ENCODE measurements at regions not wholly inside any gene's neighbourhood (a gene's known extent, or its start where the extent isn't known, plus 50 kb on each side); places are given as distances from the start of the nearest gene placed in this dataset.
"Not testable (repeated sequence)": the region's sequence is repeated elsewhere in the genome, so short reads cannot be mapped to it uniquely, and the experiment has no call there.

DNA sequence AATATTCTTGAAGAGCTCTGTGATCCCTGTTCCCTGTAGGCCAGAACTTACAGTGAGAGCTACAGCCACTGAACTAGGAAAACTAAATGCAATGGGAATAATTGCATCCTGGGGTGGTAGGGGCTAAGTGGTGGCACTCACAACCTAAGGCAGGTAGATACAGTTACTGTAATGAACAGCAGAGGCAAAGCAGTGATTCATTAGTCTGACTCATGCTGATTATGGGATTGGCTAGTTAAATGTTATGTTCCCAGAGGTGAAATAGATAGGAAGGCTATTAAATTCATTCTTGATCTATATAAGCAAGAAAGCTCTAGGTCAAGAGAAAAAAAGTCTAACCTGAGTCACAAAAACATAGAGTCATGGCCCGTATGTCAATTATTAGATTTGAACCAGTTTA lies 173.1 kb upstream of the MALRD1 start:
- no peak for DNase-seq
- H3K27me3 ChIP-seq: no peaks in the 10 kb centered on the region
- TF ChIP-seq POLR2A (IDR thresholded peaks at IDR 0.05): no peak
- TF ChIP-seq, protein P1, sequence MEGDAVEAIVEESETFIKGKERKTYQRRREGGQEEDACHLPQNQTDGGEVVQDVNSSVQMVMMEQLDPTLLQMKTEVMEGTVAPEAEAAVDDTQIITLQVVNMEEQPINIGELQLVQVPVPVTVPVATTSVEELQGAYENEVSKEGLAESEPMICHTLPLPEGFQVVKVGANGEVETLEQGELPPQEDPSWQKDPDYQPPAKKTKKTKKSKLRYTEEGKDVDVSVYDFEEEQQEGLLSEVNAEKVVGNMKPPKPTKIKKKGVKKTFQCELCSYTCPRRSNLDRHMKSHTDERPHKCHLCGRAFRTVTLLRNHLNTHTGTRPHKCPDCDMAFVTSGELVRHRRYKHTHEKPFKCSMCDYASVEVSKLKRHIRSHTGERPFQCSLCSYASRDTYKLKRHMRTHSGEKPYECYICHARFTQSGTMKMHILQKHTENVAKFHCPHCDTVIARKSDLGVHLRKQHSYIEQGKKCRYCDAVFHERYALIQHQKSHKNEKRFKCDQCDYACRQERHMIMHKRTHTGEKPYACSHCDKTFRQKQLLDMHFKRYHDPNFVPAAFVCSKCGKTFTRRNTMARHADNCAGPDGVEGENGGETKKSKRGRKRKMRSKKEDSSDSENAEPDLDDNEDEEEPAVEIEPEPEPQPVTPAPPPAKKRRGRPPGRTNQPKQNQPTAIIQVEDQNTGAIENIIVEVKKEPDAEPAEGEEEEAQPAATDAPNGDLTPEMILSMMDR (IDR thresholded peaks at IDR 0.05): peak in 1 of 6 experiments; percentile 2
- H3K36me3 ChIP-seq: no peaks in the 10 kb centered on the region
- peaks cover 0 to 6% (median 0%) of the 10 kb centered on the region in 4 donors for H3K4me1 ChIP-seq
- no peaks in the 10 kb centered on the region for H3K9me3 ChIP-seq
- no peak overlapping the region for H3K27ac ChIP-seq
- no peak overlapping the region for H3K4me3 ChIP-seq

DNA sequence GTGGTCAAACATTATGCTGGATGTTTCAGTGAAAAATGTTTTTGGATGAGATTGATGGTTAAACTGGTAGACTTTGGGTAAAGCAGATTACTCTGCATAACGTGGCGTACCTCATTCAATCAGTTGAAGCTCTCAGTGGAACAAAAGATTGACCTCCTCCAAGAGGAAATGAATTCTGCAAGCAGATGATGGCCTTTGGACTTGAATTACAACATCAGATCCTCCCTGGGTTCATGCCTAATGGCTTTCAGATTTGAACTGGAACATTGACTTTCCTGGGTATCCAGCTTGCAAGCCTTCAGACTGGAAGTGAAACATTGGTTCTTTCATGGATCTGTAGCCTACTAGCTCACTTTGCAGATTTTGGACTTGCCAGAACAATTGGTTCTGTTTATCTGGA lies 169.3 kb upstream of the MALRD1 start:
- H3K36me3 ChIP-seq: no peaks in the 10 kb centered on the region
- H3K27me3 ChIP-seq: no peaks in the 10 kb centered on the region
- peaks cover 0 to 6% (median 0%) of the 10 kb centered on the region in 4 donors for H3K4me1 ChIP-seq
- no peak overlapping the region for H3K4me3 ChIP-seq
- TF ChIP-seq, protein P1 (IDR thresholded peaks at IDR 0.05): no peak
- TF ChIP-seq POLR2A (IDR thresholded peaks at IDR 0.05): no peak
- DNase-seq: peak in 1 of 3 donors; percentile 62
- H3K27ac ChIP-seq: peak overlapping the region in 1 of 4 donors; percentile 23
- H3K9me3 ChIP-seq: no peaks in the 10 kb centered on the region

DNA sequence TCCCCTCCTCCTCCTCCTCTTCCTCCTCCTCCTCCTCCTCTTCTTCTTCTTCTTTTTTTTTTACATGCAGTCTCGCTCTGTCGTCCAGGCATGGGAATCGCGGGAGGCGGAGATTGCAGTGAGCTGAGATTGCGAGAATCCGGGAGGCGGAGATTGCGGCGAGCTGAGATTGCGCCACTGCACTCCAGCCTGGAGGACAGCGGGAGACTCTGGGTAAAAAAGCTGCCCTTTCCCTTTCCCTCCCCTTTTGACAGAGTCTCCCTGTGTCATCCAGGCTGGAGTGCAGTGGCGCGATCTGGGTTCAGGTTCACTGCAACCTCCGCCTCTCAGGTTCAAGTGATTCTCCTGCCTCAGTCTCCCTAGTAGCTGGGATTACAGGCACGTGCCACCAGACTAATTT lies 168.1 kb upstream of the MALRD1 start:
- Histone ChIP-seq H3K9me3 (no peaks in the 10 kb centered on the region), H3K27ac (no peak overlapping the region), H3K4me3 (no peak overlapping the region), H3K4me1 (peaks cover 0 to 6% (median 0%) of the 10 kb centered on the region in 4 donors), H3K36me3 (no peaks in the 10 kb centered on the region), H3K27me3 (no peaks in the 10 kb centered on the region)
- no peak for TF ChIP-seq POLR2A (IDR thresholded peaks at IDR 0.05)
- TF ChIP-seq, protein P1 (IDR thresholded peaks at IDR 0.05): no peak
- no peak for DNase-seq

DNA sequence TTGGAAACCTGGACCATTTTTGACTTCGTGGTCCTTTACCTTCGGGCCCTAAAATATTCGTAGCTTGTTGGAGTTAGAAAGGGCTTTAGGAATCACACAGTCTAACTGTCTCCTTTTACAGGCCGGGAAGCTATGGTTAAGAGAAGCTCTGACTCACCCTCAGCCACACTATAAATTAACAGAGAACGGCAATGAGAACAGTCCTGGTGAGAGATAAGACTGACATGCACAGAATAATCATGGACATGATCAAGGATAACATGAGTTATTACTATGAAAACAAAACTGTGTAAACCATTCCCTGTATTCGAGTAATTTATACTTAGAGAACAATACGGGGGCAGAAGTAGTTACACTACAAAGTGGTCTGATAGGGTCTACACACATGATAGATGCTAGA lies 162.5 kb upstream of the MALRD1 start:
- Histone ChIP-seq H3K27ac (no peak overlapping the region), H3K27me3 (no peaks in the 10 kb centered on the region), H3K4me3 (no peak overlapping the region), H3K36me3 (no peaks in the 10 kb centered on the region), H3K9me3 (no peaks in the 10 kb centered on the region), H3K4me1 (no peaks in the 10 kb centered on the region)
- peak in 1 of 3 donors; percentile 47 for DNase-seq
- no peak for TF ChIP-seq POLR2A (IDR thresholded peaks at IDR 0.05)
- TF ChIP-seq, protein P1 (IDR thresholded peaks at IDR 0.05): no peak

DNA sequence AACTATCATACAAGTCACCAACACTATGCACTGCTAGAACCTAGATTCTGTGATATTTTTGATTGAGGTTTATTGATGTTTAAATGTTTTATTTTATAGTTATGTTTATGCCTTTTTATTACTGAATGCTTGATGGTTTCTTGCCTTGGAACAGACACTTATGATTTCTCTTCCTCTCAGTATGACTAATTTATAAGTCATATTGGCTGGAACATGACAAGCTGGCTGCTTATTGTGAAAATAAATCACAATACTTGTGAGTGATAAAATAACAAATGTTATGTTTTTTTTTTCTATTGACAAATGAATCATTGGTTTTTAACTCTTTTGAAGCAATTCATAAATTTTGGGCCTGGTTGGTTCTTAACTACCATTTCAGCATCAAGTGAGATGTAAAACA lies 142.0 kb upstream of the MALRD1 start:
- H3K9me3 ChIP-seq: no peaks in the 10 kb centered on the region
- no peak for DNase-seq
- no peak overlapping the region for H3K4me3 ChIP-seq
- TF ChIP-seq, protein P1 (IDR thresholded peaks at IDR 0.05): no peak
- no peak for TF ChIP-seq POLR2A (IDR thresholded peaks at IDR 0.05)
- H3K27ac ChIP-seq: no peak overlapping the region
- H3K36me3 ChIP-seq: no peaks in the 10 kb centered on the region
- H3K4me1 ChIP-seq: no peaks in the 10 kb centered on the region
- no peaks in the 10 kb centered on the region for H3K27me3 ChIP-seq

DNA sequence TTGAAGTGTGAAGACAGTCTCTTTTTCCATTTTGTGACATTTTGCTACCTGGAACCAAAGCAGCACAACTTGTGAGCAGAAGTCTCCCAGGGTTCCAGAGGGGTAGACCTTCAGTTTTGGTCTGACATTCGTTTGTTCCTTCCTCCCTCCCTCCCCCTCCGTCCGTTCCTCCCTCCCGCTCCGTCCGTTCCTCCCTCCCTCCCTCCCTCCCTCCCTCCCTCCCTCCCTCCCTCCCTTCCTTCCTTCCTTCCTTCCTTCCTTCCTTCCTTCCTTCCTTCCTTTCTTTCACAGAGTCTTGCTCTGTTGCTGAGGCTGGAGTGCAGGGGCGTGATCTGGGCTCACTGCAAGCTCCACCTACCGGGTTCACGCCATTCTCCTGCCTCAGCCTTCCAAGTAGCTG lies 131.2 kb upstream of the MALRD1 start:
- H3K4me1 ChIP-seq, H3K27ac ChIP-seq, DNase-seq, H3K27me3 ChIP-seq, H3K4me3 ChIP-seq, H3K9me3 ChIP-seq, H3K36me3 ChIP-seq: not testable (repeated sequence)

Data from Peyer's patch (tissue), 4 donors.